ENCODE measurements at regions not wholly inside any gene's neighbourhood (a gene's known extent, or its start where the extent isn't known, plus 50 kb on each side); places are given as distances from the start of the nearest gene placed in this dataset.

GRCh38 chr13:40252676-40253075, 413.8 kb downstream of the FOXO1 start:
- no peaks in the 10 kb centered on the region for H3K79me2 ChIP-seq (ENCODE audit: control insufficient read depth, insufficient read depth, low read length)
- H3K9ac ChIP-seq (ENCODE audit: insufficient read depth, low read length): no peak overlapping the region
- H4K20me1 ChIP-seq (ENCODE audit: control insufficient read depth, extremely low read depth, insufficient read depth, low read length): no peaks in the 10 kb centered on the region
- no peaks in the 10 kb centered on the region for H3K4me1 ChIP-seq (ENCODE audit: control insufficient read depth, extremely low read depth, insufficient read depth, low read length)
- TF ChIP-seq CTCF (conservative IDR thresholded peaks at IDR 0.05 in 1 of 2, IDR thresholded peaks at IDR 0.05 in 1 of 2; ENCODE audit: low read depth in 1 of 2, low read length in 2 of 2): no peak
- no peaks in the 10 kb centered on the region for H3K27me3 ChIP-seq (ENCODE audit: control insufficient read depth, insufficient read depth, low read length)
- no peak overlapping the region for H3K4me2 ChIP-seq (ENCODE audit: extremely low read depth, insufficient read depth, low read length)
- no peaks in the 10 kb centered on the region for H3K36me3 ChIP-seq (ENCODE audit: control insufficient read depth, insufficient read depth, low read length)
- DNase-seq (ENCODE audit: low read depth in 2 of 2): no peak
- H3K9me3 ChIP-seq (ENCODE audit: control insufficient read depth, insufficient read depth, low read depth, low read length): no peaks in the 10 kb centered on the region
- H2AFZ ChIP-seq (ENCODE audit: low read length): no peak overlapping the region
- H3K4me3 ChIP-seq (replicated peaks in 1 of 4; ENCODE audit: control extremely low read depth in 1 of 4, insufficient read depth in 1 of 4, low read depth in 3 of 4, low read length in 4 of 4): no peak overlapping the region
- no peak overlapping the region for H3K27ac ChIP-seq (ENCODE audit: insufficient read depth, low read length)

GRCh38 chr13:40254394-40254793, 412.0 kb downstream of the FOXO1 start:
- H3K9ac ChIP-seq (ENCODE audit: insufficient read depth, low read length): no peak overlapping the region
- TF ChIP-seq CTCF (conservative IDR thresholded peaks at IDR 0.05 in 1 of 2, IDR thresholded peaks at IDR 0.05 in 1 of 2; ENCODE audit: low read depth in 1 of 2, low read length in 2 of 2): no peak
- TF ChIP-seq EZH2 (IDR thresholded peaks at IDR 0.05; ENCODE audit: low read length, missing control alignments): no peak

GRCh38 chr13:40255551-40255950, 410.9 kb downstream of the FOXO1 start:
- TF ChIP-seq CTCF (conservative IDR thresholded peaks at IDR 0.05 in 1 of 2, IDR thresholded peaks at IDR 0.05 in 1 of 2; ENCODE audit: low read depth in 1 of 2, low read length in 2 of 2): no peak
- TF ChIP-seq EZH2 (IDR thresholded peaks at IDR 0.05; ENCODE audit: low read length, missing control alignments): no peak
- Histone ChIP-seq H3K27me3 (ENCODE audit: control insufficient read depth, insufficient read depth, low read length) (no peaks in the 10 kb centered on the region), H3K4me2 (ENCODE audit: extremely low read depth, insufficient read depth, low read length) (no peak overlapping the region), H2AFZ (ENCODE audit: low read length) (no peak overlapping the region), H3K9ac (ENCODE audit: insufficient read depth, low read length) (no peak overlapping the region), H3K4me3 (replicated peaks in 1 of 4; ENCODE audit: control extremely low read depth in 1 of 4, insufficient read depth in 1 of 4, low read depth in 3 of 4, low read length in 4 of 4) (no peak overlapping the region), H3K79me2 (ENCODE audit: control insufficient read depth, insufficient read depth, low read length) (no peaks in the 10 kb centered on the region), H3K4me1 (ENCODE audit: control insufficient read depth, extremely low read depth, insufficient read depth, low read length) (no peaks in the 10 kb centered on the region), H4K20me1 (ENCODE audit: control insufficient read depth, extremely low read depth, insufficient read depth, low read length) (no peaks in the 10 kb centered on the region), H3K9me3 (ENCODE audit: control insufficient read depth, insufficient read depth, low read depth, low read length) (no peaks in the 10 kb centered on the region), H3K36me3 (ENCODE audit: control insufficient read depth, insufficient read depth, low read length) (no peaks in the 10 kb centered on the region), H3K27ac (ENCODE audit: insufficient read depth, low read length) (no peak overlapping the region)
- DNase-seq (ENCODE audit: low read depth in 2 of 2): no peak

More at GRCh38 chr13:40254394-40254793, 412.0 kb downstream of the FOXO1 start:
- H4K20me1 ChIP-seq (ENCODE audit: control insufficient read depth, extremely low read depth, insufficient read depth, low read length): no peaks in the 10 kb centered on the region
- DNase-seq (ENCODE audit: low read depth in 2 of 2): peak in 1 of 2 donors; percentile 44
- no peaks in the 10 kb centered on the region for H3K79me2 ChIP-seq (ENCODE audit: control insufficient read depth, insufficient read depth, low read length)
- no peaks in the 10 kb centered on the region for H3K36me3 ChIP-seq (ENCODE audit: control insufficient read depth, insufficient read depth, low read length)
- no peak overlapping the region for H3K4me2 ChIP-seq (ENCODE audit: extremely low read depth, insufficient read depth, low read length)
- no peak overlapping the region for H3K27ac ChIP-seq (ENCODE audit: insufficient read depth, low read length)
- H3K4me3 ChIP-seq (replicated peaks in 1 of 4; ENCODE audit: control extremely low read depth in 1 of 4, insufficient read depth in 1 of 4, low read depth in 3 of 4, low read length in 4 of 4): no peak overlapping the region
- H3K27me3 ChIP-seq (ENCODE audit: control insufficient read depth, insufficient read depth, low read length): no peaks in the 10 kb centered on the region
- H2AFZ ChIP-seq (ENCODE audit: low read length): no peak overlapping the region
- H3K9me3 ChIP-seq (ENCODE audit: control insufficient read depth, insufficient read depth, low read depth, low read length): no peaks in the 10 kb centered on the region
- no peaks in the 10 kb centered on the region for H3K4me1 ChIP-seq (ENCODE audit: control insufficient read depth, extremely low read depth, insufficient read depth, low read length)

Measured in fibroblast of lung (primary cell).